ENCODE measurements at regions not wholly inside any gene's neighbourhood (a gene's known extent, or its start where the extent isn't known, plus 50 kb on each side); places are given as distances from the start of the nearest gene placed in this dataset.

DNA sequence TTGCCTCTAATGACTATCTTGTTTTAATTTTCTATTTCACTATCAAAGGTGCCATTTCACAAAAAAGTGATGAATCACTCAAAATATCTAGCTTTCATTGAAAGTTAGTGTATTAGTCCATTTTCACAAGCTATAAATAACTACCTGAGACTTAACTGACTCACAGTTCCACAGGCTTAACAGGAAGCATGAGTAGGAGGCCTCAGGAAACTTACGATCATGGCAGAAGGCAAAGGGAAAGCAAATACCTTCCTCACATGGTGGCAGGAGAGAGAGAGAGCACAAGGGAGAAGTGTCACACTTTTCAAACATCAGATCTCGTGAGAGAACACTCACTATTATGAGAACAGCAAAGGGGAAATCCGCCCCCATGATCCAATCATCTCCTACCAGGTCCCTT is 1220.4 kb upstream of the ZEB2 start:
- TF ChIP-seq POLR2A (IDR thresholded peaks at IDR 0.05), result no peak
- TF ChIP-seq, protein P1, sequence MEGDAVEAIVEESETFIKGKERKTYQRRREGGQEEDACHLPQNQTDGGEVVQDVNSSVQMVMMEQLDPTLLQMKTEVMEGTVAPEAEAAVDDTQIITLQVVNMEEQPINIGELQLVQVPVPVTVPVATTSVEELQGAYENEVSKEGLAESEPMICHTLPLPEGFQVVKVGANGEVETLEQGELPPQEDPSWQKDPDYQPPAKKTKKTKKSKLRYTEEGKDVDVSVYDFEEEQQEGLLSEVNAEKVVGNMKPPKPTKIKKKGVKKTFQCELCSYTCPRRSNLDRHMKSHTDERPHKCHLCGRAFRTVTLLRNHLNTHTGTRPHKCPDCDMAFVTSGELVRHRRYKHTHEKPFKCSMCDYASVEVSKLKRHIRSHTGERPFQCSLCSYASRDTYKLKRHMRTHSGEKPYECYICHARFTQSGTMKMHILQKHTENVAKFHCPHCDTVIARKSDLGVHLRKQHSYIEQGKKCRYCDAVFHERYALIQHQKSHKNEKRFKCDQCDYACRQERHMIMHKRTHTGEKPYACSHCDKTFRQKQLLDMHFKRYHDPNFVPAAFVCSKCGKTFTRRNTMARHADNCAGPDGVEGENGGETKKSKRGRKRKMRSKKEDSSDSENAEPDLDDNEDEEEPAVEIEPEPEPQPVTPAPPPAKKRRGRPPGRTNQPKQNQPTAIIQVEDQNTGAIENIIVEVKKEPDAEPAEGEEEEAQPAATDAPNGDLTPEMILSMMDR (IDR thresholded peaks at IDR 0.05), result no peak

Data from Peyer's patch (tissue), 4 donors.